ENCODE measurements at regions not wholly inside any gene's neighbourhood (a gene's known extent, or its start where the extent isn't known, plus 50 kb on each side); places are given as distances from the start of the nearest gene placed in this dataset.

DNA sequence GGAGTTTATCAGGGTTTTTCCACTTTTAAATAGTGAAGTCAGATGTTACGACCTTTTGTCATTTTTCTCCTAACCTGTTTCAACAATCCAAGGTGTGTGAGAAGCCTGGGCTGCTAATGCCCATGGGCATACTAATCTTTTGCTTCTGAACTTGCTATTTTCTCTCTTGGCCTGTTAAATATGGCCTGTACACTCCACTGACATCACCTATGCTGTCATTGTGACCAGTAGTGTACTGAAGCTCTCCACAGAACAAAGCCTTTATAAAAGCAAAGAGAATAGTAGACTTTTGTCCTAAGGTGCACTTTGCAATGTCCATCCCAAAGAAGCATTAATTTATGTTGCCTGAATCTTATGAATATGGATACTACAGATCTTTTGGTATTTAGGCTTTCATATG, 1490.5 kb downstream of the STIM2 start:
- in situ Hi-C loops (cut with HindIII; ENCODE audit: low sequenced_read_pairs) = no loop called here

- in situ Hi-C loops (cut with HindIII; ENCODE audit: low sequenced_read_pairs) = no loop called here
Observed at GRCh38 chr4:28351826-28352225, 1491.2 kb downstream of the STIM2 start.

GRCh38 chr4:28354880-28355656, 1494.4 kb downstream of the STIM2 start:
- in situ Hi-C loops (cut with HindIII; ENCODE audit: low sequenced_read_pairs) = no loop called here

DNA sequence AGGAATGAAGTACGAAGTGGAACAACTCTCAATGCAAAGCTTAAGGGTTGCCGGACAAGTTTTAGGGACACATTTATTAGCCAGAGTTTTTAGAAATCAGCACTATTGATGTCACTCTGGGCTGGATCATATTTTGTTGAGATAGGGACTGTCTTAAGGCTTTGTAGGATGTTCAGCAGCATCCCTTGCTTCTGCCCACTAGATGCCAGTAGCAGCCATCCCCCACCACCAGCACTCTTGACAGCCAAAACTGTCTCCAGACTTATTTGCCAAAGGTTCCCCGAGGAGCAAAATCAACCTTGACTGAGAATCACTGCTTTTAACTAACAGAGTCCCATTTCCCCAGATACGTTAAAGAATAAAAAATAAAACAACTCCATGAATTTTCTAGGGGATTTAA, 1497.3 kb downstream of the STIM2 start:
- in situ Hi-C loops (cut with HindIII; ENCODE audit: low sequenced_read_pairs) = no loop called here

DNA sequence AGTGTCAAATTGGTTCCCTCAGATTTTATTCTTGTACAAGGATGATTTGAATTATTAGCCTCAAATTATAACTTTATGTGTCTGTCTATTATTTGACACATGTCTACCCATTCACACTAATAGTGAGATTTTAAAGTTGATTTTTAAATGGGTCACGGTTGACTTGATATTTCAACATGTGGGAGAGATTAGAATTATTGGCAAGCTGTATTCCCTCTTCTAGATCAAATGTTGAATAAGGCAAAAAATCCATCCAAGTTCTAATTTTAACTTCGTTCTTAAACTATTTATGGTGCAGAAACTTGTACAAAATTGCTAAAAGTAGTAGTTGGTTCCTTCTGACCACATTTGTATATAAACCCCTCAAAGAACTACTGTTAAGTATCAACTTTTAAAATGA, 1498.0 kb downstream of the STIM2 start:
- in situ Hi-C loops (cut with HindIII; ENCODE audit: low sequenced_read_pairs) = no loop called here

GRCh38 chr4:28360681-28361080, 1500.0 kb downstream of the STIM2 start:
- in situ Hi-C loops (cut with HindIII; ENCODE audit: low sequenced_read_pairs) = no loop called here

- in situ Hi-C loops (cut with HindIII; ENCODE audit: low sequenced_read_pairs) = no loop called here
Observed at GRCh38 chr4:28362169-28362568, 1501.5 kb downstream of the STIM2 start.

- in situ Hi-C loops (cut with HindIII; ENCODE audit: low sequenced_read_pairs) = no loop called here
Observed at GRCh38 chr4:28369499-28369898, 1508.9 kb downstream of the STIM2 start.

- in situ Hi-C loops (cut with HindIII; ENCODE audit: low sequenced_read_pairs) = no loop called here
Observed at GRCh38 chr4:28373191-28373590, 1512.5 kb downstream of the STIM2 start.

DNA sequence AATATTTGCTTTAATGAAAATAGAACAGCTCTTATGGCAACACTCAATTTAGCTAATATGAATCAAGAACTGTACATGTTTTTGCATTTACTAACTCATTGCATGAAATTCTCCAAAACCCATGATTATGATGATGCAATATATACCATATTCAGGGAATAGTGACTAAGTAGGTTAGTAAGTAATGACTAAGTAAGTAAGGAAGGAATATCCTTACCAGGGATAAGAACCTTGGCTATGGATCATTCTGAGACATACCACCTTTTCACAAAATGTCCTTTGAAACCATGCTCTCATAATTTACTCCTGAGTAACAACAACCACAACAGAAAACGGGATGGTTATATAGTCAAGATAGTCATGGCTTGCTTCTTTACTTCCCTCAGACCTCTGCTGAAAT, 1513.0 kb downstream of the STIM2 start:
- in situ Hi-C loops (cut with HindIII; ENCODE audit: low sequenced_read_pairs) = no loop called here

- in situ Hi-C loops (cut with HindIII; ENCODE audit: low sequenced_read_pairs) = no loop called here
Observed at GRCh38 chr4:28378109-28378830, 1517.6 kb downstream of the STIM2 start.

DNA sequence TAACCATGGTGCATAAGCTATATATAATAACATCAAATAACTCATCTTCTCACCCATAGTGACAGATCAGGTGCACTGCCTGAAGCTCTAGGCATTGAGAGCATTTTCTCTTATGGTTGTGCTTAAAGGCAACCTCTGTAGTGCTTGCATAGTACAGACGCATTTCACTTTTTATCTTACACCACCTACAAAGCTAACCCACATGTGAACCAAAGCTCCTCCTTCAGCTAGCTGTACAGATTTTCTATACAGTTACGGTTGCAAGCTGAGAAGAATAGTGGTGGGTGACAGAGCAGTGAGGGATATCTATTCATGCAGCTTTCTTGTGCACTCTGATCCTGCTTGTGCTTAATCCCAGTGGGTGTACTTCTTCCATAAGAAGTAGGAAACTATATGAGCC, 1525.2 kb downstream of the STIM2 start:
- in situ Hi-C loops (cut with HindIII; ENCODE audit: low sequenced_read_pairs) = no loop called here

GRCh38 chr4:28386776-28387175, 1526.1 kb downstream of the STIM2 start:
- in situ Hi-C loops (cut with HindIII; ENCODE audit: low sequenced_read_pairs) = no loop called here

DNA sequence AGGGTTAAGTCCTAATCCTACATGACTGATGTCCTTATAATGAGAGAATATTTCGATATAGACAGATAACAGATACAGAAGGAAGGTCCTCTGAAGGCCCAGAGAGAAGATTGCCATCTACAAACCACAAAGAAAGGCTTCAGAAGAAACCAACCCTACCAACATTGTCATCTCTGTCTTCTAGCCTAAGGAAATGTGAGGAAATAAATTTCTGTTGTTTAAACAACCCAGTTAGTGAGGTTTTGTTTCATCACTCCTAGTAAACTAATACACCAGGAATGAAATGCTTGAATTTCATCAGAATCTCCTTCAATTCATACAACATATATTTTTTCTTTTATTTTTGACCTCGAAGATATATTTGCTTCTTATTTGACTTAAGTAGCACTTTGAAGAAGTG, 1527.8 kb downstream of the STIM2 start:
- in situ Hi-C loops (cut with HindIII; ENCODE audit: low sequenced_read_pairs) = no loop called here

DNA sequence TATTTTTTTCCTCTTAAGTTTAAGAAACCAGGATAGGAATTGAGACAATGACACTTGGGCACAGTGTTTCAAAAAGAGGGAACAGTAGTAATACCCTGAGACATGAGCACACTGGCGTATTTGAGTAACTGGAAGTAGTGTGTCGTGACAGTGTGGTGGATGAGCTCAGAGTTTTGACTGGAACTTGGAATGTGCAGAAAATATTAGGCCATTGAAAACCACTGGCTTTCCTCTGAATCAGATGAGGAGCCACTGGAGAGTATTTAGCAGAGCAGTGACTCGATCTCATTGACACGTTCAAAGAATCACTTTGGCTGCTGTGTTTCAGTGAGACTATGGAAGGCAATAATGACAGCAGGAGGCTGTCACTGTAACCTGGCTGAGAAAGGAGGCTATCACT, 1531.2 kb downstream of the STIM2 start:
- in situ Hi-C loops (cut with HindIII; ENCODE audit: low sequenced_read_pairs) = no loop called here

DNA sequence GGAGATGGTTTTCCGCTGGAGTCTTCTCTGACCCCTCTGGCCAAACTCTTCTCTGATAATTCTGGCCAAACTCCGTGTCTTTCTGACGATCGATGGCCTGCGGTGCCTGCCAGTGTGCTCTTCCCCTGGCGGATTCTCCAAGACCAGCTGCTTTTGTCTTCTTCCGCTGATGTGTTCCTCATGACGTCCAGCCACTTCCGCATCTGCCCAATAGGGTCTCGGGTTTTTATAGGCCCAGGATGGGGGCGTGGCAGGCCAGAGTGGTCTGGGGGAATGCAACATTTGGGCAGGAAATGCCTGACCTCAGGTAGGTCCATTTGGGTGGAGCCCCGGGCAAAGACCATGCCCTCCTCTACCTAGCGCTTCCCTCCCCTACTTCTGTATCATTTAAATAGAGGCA, 1542.1 kb downstream of the STIM2 start:
- in situ Hi-C loops (cut with HindIII; ENCODE audit: low sequenced_read_pairs) = no loop called here

GRCh38 chr4:28421221-28421620, 1560.6 kb downstream of the STIM2 start:
- in situ Hi-C loops (cut with HindIII; ENCODE audit: low sequenced_read_pairs) = no loop called here

DNA sequence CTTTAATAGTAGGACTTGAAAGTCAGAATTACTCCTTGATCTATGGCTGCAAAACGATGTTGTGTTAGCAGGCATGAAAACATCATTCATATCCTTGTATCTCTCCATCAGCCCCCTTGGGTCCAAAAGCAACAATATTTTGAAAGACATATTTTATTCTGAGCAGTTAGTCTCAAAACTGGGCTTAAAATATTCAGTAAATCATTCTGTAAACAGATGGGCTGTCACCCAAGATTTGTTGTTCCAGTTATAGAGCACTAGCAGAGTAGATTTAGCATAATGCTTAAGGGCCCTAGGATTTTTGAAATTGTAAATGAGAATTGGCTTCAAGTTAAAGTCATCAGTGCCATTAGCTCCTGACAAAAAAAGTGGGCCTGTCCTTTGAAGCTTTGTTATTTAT, 1565.6 kb downstream of the STIM2 start:
- in situ Hi-C loops (cut with HindIII; ENCODE audit: low sequenced_read_pairs) = no loop called here

GRCh38 chr4:28427306-28428085, 1566.9 kb downstream of the STIM2 start:
- in situ Hi-C loops (cut with HindIII; ENCODE audit: low sequenced_read_pairs) = no loop called here

- in situ Hi-C loops (cut with HindIII; ENCODE audit: low sequenced_read_pairs) = no loop called here
Observed at GRCh38 chr4:28432348-28433025, 1571.8 kb downstream of the STIM2 start.

DNA sequence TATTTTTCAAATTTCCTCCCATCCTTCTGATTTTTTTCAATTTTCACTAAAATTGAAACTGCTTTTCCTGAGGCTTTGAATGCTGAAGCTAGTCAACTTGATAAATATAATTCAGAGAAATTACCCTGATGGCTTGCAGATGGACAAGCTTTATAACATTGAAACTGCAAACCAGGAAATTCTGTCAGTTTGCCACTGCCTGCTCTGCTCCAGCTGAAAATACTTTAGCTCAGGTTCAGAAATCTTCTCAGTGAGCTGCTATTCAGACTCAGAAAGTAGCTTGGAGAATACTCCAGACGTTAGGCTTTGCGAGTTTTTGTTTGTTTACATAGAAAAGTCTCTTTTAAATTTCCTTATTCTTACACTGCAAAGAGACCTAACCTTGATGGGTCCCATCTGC, 1574.7 kb downstream of the STIM2 start:
- in situ Hi-C loops (cut with HindIII; ENCODE audit: low sequenced_read_pairs) = no loop called here

All from endothelial cell of hepatic sinusoid (primary cell).